GM19351 (cell line): ENCODE measurements at regions not wholly inside any gene's neighbourhood (a gene's known extent, or its start where the extent isn't known, plus 50 kb on each side); places are given as distances from the start of the nearest gene placed in this dataset.

Experiments used
- ATAC-seq: cut with Tn5 transposase; IDR thresholded peaks from one replicate; pipeline ENCODE4 v1.9.1; 2021; ENCODE audit warnings: mild to moderate bottlenecking, moderate library complexity; ENCODE audit not compliant: unreplicated experiment

GRCh38 chr20:10951216-10951615 lies 277.4 kb upstream of the JAG1 start:
- no peak for ATAC-seq

DNA sequence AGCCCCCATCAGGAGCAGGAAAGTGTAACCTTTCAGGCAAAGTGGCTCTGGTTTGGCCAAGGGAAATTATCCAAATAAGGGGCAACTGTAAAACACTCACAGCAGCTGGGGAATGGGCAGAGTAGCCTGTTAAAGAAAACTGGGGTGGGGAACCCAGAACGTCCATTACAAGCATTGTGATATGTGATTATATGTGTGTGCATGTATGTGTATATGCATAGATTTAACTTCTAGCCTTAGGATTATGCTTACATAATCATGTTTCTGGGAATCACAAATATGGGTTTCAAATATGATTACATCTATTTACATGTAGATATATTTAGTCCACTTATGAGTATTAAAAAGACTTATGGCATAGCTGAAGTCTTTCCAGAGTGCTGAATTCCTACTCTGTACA lies 278.1 kb upstream of the JAG1 start:
- no peak for ATAC-seq

DNA sequence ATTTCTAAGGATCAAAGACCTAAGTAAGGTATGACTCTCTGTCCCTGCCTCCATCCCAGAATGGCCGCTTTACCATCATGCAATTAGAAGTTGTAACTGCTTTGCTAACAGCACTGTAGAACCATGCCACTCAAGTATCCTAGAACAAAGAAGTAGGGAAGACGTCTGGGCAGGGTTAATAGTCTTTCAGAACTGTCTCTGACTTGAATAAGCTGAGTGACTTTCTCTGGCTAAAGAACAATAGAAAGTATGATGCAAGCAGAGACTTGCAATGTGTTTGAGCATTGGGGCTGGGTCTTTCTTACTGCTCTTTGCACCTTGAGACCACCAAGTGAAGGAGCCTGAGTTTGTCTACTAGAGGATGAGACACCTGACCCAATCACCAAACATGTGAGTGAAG lies 279.6 kb upstream of the JAG1 start:
- no peak for ATAC-seq

GRCh38 chr20:10954137-10954840 lies 280.5 kb upstream of the JAG1 start:
- no peak for ATAC-seq

DNA sequence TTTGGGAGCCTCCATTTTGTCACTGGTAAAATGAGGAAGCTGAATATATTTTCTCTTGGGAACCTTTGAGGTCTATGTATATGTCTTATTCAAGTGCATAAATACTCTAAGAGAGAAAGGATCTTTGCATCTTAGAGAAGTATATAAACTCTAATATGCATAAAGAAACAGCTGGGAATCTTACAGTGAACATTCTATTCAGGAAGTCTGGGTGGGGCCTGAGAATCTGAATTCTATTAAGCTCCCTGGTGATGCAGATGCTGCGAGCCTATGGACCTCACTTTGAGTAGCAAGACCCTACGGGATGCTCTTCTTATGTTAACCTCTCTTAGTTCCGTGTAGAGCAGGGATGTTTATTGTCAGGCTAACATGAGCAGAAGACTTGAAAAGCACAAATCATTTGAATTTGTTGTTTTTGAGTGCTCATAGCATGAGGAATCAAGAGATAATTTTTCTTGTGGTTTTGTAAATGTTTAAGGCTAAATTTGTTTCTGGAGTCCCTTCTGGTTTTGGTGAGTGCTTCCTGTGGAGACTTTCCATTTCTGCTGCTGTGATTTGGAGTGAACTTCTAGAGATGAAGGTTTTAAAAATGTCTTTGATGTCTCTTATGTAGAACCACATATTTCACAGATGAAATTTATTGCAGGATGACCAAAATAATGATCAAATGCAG lies 281.2 kb upstream of the JAG1 start:
- ATAC-seq, result no peak

DNA sequence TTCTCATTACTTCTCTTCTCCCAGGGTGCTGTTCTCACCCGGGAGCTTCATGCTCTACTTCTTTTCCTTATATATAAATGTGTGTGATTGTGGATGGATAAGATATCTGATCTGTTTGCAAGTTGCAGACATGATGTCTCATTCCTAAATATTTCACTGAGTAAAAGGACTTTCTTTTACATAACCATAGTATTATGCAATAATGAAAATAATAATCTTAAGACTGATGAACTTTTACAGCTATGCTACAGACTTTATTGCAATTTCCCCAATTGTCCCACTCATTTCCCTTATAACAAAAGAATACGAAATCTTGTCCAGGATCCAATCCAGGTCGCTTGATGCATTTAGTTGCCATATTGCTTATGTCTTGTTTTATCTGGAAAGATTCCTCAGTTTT lies 284.5 kb upstream of the JAG1 start:
- no peak for ATAC-seq

- no peak for ATAC-seq
Observed at GRCh38 chr20:10960416-10960815, 286.6 kb upstream of the JAG1 start.

GRCh38 chr20:10961651-10962288 lies 288.0 kb upstream of the JAG1 start:
- no peak for ATAC-seq

- ATAC-seq, result no peak
Observed at GRCh38 chr20:10962937-10963336, 289.1 kb upstream of the JAG1 start.

- no peak for ATAC-seq
Observed at GRCh38 chr20:10963717-10964266, 290.0 kb upstream of the JAG1 start.

GRCh38 chr20:10965936-10966470 lies 292.2 kb upstream of the JAG1 start:
- no peak for ATAC-seq

DNA sequence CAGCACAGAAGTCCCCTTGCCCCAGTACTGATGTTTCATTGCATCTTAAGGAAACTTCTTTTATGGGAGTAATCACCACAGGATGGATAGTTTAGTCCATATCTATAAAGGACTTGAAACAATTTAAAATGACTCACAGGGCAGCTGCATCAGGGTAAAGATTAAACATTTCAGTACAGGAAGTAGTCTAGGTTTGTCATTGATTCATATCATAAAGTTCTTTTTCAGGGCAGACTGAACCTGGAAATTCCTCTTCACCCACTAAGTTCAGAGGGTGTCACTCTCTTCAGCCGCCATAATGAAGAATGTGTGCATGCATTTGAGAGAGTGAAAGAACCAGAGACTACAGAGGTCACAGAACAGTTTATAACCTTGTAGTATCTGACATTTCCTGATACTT lies 296.3 kb upstream of the JAG1 start:
- no peak for ATAC-seq

- ATAC-seq, result no peak
Observed at GRCh38 chr20:10971096-10971495, 297.3 kb upstream of the JAG1 start.

GRCh38 chr20:10972219-10972860 lies 298.5 kb upstream of the JAG1 start:
- ATAC-seq, result no peak

DNA sequence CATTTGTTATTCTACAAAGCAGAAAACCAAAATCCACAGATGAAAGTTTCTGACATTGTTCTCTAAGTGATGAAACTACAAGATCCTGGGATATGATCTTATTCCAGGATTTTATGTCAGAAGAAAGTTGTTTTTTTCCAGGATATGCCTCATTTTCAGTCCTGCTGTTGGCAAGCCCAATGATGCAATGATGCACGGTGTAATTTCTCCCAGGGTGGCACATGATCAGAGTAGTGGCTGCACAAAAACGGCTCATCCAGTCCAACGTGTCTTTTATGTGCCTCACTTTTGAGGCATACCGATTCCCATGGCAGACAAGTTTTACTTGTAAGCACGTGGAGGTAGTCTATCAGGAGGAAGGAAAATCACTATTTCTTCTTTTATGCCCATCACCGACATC lies 302.3 kb upstream of the JAG1 start:
- ATAC-seq, result no peak

GRCh38 chr20:10978019-10978702 lies 304.4 kb upstream of the JAG1 start:
- no peak for ATAC-seq

GRCh38 chr20:10978713-10979112 lies 304.9 kb upstream of the JAG1 start:
- ATAC-seq, result no peak

DNA sequence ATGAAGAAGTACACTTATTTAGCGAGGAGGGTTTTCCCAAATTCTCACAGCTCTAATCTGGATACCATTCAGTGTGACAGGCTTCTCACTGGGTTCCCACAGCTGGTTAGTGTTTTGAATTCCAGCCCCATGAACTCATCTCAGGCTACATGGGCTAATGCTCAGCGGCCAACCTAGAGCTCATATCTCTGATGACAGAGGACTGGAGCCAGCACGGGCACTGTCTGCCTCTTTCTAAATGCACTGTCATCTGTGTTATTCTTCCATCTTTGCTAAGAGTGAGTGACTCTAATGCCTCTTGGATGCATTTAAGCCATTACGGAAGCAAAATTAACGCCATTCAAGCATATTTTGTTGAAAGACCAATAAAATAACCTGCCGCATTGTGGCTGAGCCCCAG lies 308.9 kb upstream of the JAG1 start:
- no peak for ATAC-seq

DNA sequence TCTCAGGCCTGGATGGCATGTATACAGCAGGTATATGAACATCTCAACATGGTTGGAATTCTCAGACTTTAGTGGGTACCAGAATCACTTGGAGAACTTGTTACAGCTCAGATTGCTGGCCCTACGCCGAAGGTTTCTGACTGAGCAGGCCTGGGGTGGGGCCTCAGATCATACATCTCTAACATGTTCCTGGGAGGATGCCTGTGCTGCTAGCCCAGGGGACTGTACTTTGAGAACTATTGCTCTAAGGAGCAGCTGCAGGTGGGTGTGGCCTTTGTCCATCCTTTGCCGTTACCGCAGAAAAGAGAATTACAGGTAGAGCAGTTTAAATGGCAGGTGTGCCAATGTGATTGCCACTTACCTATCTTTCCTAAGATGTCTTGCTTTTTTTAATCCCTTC lies 310.5 kb upstream of the JAG1 start:
- ATAC-seq, result no peak

DNA sequence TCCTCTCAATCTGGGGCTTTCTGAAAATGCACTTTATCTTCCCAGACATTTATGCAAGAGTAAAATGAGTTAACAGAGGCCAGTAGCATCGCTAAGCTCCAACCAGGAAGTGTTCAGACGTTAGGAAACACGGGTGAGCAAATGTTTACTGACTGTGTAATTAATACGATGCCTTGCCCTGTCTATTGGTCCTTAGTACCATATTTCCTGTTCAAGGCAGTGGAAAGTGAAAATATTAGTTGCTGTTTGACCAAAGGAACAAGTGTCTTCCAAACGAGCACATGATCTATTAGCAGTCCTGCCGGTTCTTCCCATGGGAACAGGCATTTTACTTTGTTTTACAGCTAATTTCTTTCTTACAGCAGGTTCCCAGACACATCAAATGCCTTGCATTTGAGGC lies 311.1 kb upstream of the JAG1 start:
- no peak for ATAC-seq

GRCh38 chr20:10985536-10985935 lies 311.7 kb upstream of the JAG1 start:
- no peak for ATAC-seq
